ENCODE measurements at regions not wholly inside any gene's neighbourhood (a gene's known extent, or its start where the extent isn't known, plus 50 kb on each side); places are given as distances from the start of the nearest gene placed in this dataset.

GRCh38 chr13:82827724-82828123 lies 1054.5 kb downstream of the SLITRK1 start:
- TF ChIP-seq, protein P1, sequence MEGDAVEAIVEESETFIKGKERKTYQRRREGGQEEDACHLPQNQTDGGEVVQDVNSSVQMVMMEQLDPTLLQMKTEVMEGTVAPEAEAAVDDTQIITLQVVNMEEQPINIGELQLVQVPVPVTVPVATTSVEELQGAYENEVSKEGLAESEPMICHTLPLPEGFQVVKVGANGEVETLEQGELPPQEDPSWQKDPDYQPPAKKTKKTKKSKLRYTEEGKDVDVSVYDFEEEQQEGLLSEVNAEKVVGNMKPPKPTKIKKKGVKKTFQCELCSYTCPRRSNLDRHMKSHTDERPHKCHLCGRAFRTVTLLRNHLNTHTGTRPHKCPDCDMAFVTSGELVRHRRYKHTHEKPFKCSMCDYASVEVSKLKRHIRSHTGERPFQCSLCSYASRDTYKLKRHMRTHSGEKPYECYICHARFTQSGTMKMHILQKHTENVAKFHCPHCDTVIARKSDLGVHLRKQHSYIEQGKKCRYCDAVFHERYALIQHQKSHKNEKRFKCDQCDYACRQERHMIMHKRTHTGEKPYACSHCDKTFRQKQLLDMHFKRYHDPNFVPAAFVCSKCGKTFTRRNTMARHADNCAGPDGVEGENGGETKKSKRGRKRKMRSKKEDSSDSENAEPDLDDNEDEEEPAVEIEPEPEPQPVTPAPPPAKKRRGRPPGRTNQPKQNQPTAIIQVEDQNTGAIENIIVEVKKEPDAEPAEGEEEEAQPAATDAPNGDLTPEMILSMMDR (IDR thresholded peaks at IDR 0.05; ENCODE audit: low read depth, low read length, missing input control), result no peak
- no peak for TF ChIP-seq TAF1 (conservative IDR thresholded peaks at IDR 0.05)
- TF ChIP-seq GABPA (IDR thresholded peaks at IDR 0.05 in 1 of 2, conservative IDR thresholded peaks at IDR 0.05 in 1 of 2), result no peak
- peak; percentile 26 to 52 for TF ChIP-seq HNF4A (conservative IDR thresholded peaks at IDR 0.05)
